ENCODE measurements at regions not wholly inside any gene's neighbourhood (a gene's known extent, or its start where the extent isn't known, plus 50 kb on each side); places are given as distances from the start of the nearest gene placed in this dataset.
"Not testable (repeated sequence)": the region's sequence is repeated elsewhere in the genome, so short reads cannot be mapped to it uniquely, and the experiment has no call there.

- not testable (repeated sequence) for H3K36me3 ChIP-seq (ENCODE audit: control insufficient read depth, insufficient read depth, low read length); H3K9me3 ChIP-seq (ENCODE audit: control insufficient read depth, low read length); H3K4me3 ChIP-seq (ENCODE audit: low read length); H3K4me1 ChIP-seq (ENCODE audit: control insufficient read depth, insufficient read depth, low read length); H3K9ac ChIP-seq (ENCODE audit: low read length); H3K27me3 ChIP-seq (ENCODE audit: control insufficient read depth, insufficient read depth, low read length)
These were observed 110.5 kb upstream of the PLEKHM1 start for GRCh38 chr17:45601013-45601412.

- H3K9me3 ChIP-seq (ENCODE audit: control insufficient read depth, low read length); H3K36me3 ChIP-seq (ENCODE audit: control insufficient read depth, insufficient read depth, low read length); H3K27me3 ChIP-seq (ENCODE audit: control insufficient read depth, insufficient read depth, low read length); H3K9ac ChIP-seq (ENCODE audit: low read length); H3K4me1 ChIP-seq (ENCODE audit: control insufficient read depth, insufficient read depth, low read length); H3K4me3 ChIP-seq (ENCODE audit: low read length): not testable (repeated sequence)
These were observed 111.4 kb upstream of the PLEKHM1 start for GRCh38 chr17:45601605-45602539.

GRCh38 chr17:45605751-45606150, 115.2 kb upstream of the PLEKHM1 start:
- not testable (repeated sequence) for H3K4me1 ChIP-seq (ENCODE audit: control insufficient read depth, insufficient read depth, low read length); H3K9me3 ChIP-seq (ENCODE audit: control insufficient read depth, low read length); H3K4me3 ChIP-seq (ENCODE audit: low read length); H3K36me3 ChIP-seq (ENCODE audit: control insufficient read depth, insufficient read depth, low read length); H3K27me3 ChIP-seq (ENCODE audit: control insufficient read depth, insufficient read depth, low read length); H3K9ac ChIP-seq (ENCODE audit: low read length)

DNA sequence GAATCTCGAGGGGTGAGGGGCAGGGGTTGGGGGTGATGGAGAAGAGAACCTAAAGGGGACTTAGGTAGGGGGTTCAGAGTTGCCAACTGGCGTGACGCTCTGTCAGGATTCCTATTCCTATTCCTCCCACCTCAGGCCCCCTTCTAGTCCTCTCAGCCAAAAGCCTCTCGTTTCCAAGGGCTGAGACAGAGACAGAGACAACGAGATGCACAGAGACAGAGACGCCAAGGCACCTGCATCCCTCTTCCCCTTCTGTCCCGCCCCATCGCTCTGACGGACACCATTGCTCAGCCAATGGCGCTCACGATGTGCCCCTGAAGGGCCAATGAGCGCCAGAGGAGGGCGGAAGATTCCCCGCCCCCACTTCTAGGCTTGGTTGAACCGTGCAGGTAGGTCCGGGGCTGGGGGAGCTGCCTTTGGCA, 129.5 kb upstream of the PLEKHM1 start:
- H3K4me1 ChIP-seq (ENCODE audit: control insufficient read depth, insufficient read depth, low read length); H3K36me3 ChIP-seq (ENCODE audit: control insufficient read depth, insufficient read depth, low read length); H3K9me3 ChIP-seq (ENCODE audit: control insufficient read depth, low read length); H3K27me3 ChIP-seq (ENCODE audit: control insufficient read depth, insufficient read depth, low read length); H3K9ac ChIP-seq (ENCODE audit: low read length); H3K4me3 ChIP-seq (ENCODE audit: low read length): not testable (repeated sequence)

DNA sequence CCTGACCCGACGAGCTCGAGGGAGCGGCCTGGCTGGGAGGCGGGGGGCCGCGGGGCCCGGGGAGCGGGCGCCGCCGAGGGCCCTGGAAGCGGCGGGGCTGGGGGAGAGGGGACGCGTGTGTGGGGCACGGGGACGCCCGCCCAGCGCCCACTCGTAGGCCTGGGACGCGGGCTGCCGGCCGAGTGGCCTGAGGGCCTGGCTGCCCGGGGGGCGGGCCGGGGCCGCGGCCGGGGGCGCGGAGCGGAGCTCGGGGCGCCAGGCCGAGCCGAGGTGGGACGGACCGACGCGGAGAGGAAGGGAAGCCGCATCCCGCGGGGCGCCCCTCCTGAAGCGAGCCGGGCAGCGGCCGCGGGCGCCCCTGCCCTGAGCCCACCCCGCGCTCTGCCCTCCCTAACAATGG, 129.9 kb upstream of the PLEKHM1 start:
- not testable (repeated sequence) for H3K36me3 ChIP-seq (ENCODE audit: control insufficient read depth, insufficient read depth, low read length); H3K9me3 ChIP-seq (ENCODE audit: control insufficient read depth, low read length); H3K27me3 ChIP-seq (ENCODE audit: control insufficient read depth, insufficient read depth, low read length); H3K9ac ChIP-seq (ENCODE audit: low read length); H3K4me1 ChIP-seq (ENCODE audit: control insufficient read depth, insufficient read depth, low read length); H3K4me3 ChIP-seq (ENCODE audit: low read length)

DNA sequence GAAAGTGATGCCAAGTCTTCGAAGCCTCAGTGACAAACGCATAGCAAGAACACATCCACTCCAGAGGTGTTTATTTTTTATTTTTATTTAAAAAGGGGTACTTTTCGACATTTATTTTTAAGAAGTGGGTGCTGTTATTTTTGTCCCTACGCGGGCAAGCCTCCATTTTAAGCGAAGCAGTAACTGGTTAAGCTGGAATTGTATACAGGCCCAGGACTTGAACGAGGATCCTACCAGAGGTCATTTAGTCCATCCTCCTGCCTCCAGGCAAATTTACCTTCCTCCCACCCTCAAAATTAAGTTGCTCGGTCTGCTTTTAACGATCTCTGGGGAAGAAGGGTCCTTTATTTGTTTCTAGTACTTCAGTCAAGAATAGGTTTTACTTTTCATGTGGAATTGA, 130.6 kb upstream of the PLEKHM1 start:
- not testable (repeated sequence) for H3K4me3 ChIP-seq (ENCODE audit: low read length)

GRCh38 chr17:45622295-45622694, 131.8 kb upstream of the PLEKHM1 start:
- not testable (repeated sequence) for H3K4me3 ChIP-seq (ENCODE audit: low read length); H3K9ac ChIP-seq (ENCODE audit: low read length); H3K9me3 ChIP-seq (ENCODE audit: control insufficient read depth, low read length); H3K36me3 ChIP-seq (ENCODE audit: control insufficient read depth, insufficient read depth, low read length); H3K4me1 ChIP-seq (ENCODE audit: control insufficient read depth, insufficient read depth, low read length); H3K27me3 ChIP-seq (ENCODE audit: control insufficient read depth, insufficient read depth, low read length)

More for the DNA sequence above, 130.6 kb upstream of the PLEKHM1 start:
- not testable (repeated sequence) for H3K27me3 ChIP-seq (ENCODE audit: control insufficient read depth, insufficient read depth, low read length); H3K9me3 ChIP-seq (ENCODE audit: control insufficient read depth, low read length); H3K36me3 ChIP-seq (ENCODE audit: control insufficient read depth, insufficient read depth, low read length); H3K9ac ChIP-seq (ENCODE audit: low read length); H3K4me1 ChIP-seq (ENCODE audit: control insufficient read depth, insufficient read depth, low read length)

DNA sequence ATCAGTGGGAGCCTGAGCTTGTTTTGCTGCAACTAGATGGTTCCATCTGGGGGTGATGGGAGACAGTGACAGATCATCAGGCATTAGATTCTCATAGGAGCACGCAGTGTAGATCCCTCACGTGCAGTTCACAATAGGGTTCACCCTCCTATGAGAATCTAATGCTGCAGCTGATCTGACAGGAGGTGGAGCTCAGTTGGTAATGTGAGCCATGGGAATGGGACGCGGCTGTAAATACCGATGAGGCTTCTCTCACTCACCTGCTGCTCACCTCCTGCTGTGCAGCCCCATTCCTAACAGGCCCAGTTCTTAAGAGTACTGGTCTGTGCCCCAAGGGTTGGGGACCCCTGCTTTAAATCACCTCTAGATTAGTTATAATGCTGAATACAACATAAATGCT, 137.5 kb upstream of the PLEKHM1 start:
- H3K36me3 ChIP-seq (ENCODE audit: control insufficient read depth, insufficient read depth, low read length): no peaks in the 10 kb centered on the region
- H3K27me3 ChIP-seq (ENCODE audit: control insufficient read depth, insufficient read depth, low read length): no peaks in the 10 kb centered on the region
- no peaks in the 10 kb centered on the region for H3K4me1 ChIP-seq (ENCODE audit: control insufficient read depth, insufficient read depth, low read length)
- H3K4me3 ChIP-seq (ENCODE audit: low read length): no peak overlapping the region
- no peak overlapping the region for H3K9ac ChIP-seq (ENCODE audit: low read length)
- no peaks in the 10 kb centered on the region for H3K9me3 ChIP-seq (ENCODE audit: control insufficient read depth, low read length)

GRCh38 chr17:45631941-45632340, 141.4 kb upstream of the PLEKHM1 start:
- no peaks in the 10 kb centered on the region for H3K9me3 ChIP-seq (ENCODE audit: control insufficient read depth, low read length)
- H3K9ac ChIP-seq (ENCODE audit: low read length): no peak overlapping the region
- H3K4me1 ChIP-seq (ENCODE audit: control insufficient read depth, insufficient read depth, low read length): no peaks in the 10 kb centered on the region
- no peaks in the 10 kb centered on the region for H3K36me3 ChIP-seq (ENCODE audit: control insufficient read depth, insufficient read depth, low read length)
- no peak overlapping the region for H3K4me3 ChIP-seq (ENCODE audit: low read length)
- H3K27me3 ChIP-seq (ENCODE audit: control insufficient read depth, insufficient read depth, low read length): no peaks in the 10 kb centered on the region

DNA sequence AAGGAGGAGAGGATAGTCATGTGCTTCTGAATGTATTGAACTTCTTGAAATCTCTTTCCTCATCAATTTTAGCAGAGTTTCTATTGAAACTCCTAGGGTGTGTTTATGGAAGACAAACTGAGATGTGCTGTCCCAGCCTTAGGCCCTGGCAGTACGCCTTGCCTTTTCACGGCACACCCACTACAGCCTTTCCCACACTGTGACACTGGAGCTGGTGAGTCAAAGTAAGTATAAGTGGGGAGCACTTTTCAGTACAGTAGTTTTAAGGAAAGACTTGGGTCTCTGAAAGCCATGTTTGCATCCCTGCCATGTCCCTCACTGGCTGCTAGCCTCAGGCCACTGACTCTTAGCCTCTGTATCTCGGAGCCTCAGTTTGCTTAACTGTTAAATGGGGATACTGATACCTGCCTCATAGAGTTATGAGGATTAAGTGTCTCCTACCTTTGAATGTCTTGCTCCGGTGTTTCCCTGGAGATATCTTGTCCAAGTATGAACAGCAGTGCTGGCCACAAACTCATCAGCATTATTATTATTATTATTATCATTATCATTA, 144.7 kb upstream of the CRHR1 start:
- no peaks in the 10 kb centered on the region for H3K9me3 ChIP-seq (ENCODE audit: control insufficient read depth, low read length)
- H3K4me3 ChIP-seq (ENCODE audit: low read length): no peak overlapping the region
- no peaks in the 10 kb centered on the region for H3K27me3 ChIP-seq (ENCODE audit: control insufficient read depth, insufficient read depth, low read length)
- no peaks in the 10 kb centered on the region for H3K4me1 ChIP-seq (ENCODE audit: control insufficient read depth, insufficient read depth, low read length)
- H3K36me3 ChIP-seq (ENCODE audit: control insufficient read depth, insufficient read depth, low read length): no peaks in the 10 kb centered on the region
- H3K9ac ChIP-seq (ENCODE audit: low read length): no peak overlapping the region

DNA sequence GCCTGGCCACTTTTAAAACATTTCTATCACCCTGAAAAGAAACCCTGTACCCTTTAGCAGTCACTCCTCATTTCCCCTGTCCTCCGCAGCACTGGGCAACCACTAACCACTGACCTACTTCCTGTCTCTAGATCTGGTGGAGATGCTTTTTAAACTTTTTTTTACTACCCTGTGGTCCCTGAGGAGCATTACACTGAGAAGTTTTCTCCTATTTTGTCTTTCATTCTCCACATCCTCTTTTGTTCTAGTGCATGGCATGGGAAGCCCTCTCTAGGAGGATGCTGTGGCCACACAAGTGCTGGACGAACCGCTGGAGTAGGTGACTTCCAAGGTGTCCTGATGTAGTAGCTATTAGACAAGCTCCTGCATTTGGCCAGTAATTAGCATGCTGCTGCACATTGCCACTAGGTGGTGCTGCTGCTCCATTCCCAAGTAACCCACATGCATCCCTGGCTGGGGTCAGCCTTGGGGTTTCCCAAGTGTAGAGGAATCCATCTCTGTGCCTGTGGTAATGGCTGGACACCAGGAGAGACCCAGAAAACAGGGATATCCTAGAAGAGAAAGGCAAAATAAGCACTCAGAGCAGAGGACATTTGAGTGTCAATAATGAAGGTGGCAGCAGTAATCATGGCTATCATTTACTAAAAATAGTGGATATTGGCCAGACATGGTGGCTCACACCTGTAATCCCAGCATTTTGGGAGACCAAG, 143.8 kb upstream of the CRHR1 start:
- Histone ChIP-seq H3K4me3 (ENCODE audit: low read length) (no peak overlapping the region), H3K4me1 (ENCODE audit: control insufficient read depth, insufficient read depth, low read length) (no peaks in the 10 kb centered on the region), H3K36me3 (ENCODE audit: control insufficient read depth, insufficient read depth, low read length) (no peaks in the 10 kb centered on the region), H3K9me3 (ENCODE audit: control insufficient read depth, low read length) (no peaks in the 10 kb centered on the region), H3K9ac (ENCODE audit: low read length) (no peak overlapping the region), H3K27me3 (ENCODE audit: control insufficient read depth, insufficient read depth, low read length) (no peaks in the 10 kb centered on the region)

DNA sequence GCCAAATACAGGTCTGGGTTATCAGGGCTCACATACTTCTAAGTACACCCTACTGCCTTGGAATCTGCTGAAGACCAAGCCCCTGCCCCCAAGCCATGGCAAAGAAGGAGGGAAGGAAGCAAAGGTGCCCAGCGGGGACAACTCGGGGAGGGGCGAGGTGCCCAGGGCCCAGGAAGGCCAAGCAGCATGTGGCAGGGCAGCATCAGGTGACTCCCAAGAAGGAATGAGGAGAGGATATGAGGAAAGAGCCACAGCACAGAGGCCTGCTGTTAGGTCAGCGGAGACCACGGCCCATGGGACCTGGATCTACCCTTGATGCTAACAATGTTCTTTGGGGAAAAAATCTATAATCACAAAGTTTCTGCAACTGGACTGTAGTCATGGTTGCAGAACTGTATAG, 142.6 kb upstream of the CRHR1 start:
- Histone ChIP-seq H3K4me3 (ENCODE audit: low read length) (no peak overlapping the region), H3K4me1 (ENCODE audit: control insufficient read depth, insufficient read depth, low read length) (no peaks in the 10 kb centered on the region), H3K9ac (ENCODE audit: low read length) (no peak overlapping the region), H3K27me3 (ENCODE audit: control insufficient read depth, insufficient read depth, low read length) (no peaks in the 10 kb centered on the region), H3K36me3 (ENCODE audit: control insufficient read depth, insufficient read depth, low read length) (no peaks in the 10 kb centered on the region), H3K9me3 (ENCODE audit: control insufficient read depth, low read length) (no peaks in the 10 kb centered on the region)
